GM18873 (cell line): ENCODE measurements at regions not wholly inside any gene's neighbourhood (a gene's known extent, or its start where the extent isn't known, plus 50 kb on each side); places are given as distances from the start of the nearest gene placed in this dataset.
"Not testable (repeated sequence)": the region's sequence is repeated elsewhere in the genome, so short reads cannot be mapped to it uniquely, and the experiment has no call there.

Source experiments
- ATAC-seq: cut with Tn5 transposase; IDR thresholded peaks from one replicate; pipeline ENCODE4 v1.9.1; 2021; ENCODE audit warnings: mild to moderate bottlenecking, moderate library complexity, moderate number of reproducible peaks; ENCODE audit not compliant: unreplicated experiment, low FRiP score

DNA sequence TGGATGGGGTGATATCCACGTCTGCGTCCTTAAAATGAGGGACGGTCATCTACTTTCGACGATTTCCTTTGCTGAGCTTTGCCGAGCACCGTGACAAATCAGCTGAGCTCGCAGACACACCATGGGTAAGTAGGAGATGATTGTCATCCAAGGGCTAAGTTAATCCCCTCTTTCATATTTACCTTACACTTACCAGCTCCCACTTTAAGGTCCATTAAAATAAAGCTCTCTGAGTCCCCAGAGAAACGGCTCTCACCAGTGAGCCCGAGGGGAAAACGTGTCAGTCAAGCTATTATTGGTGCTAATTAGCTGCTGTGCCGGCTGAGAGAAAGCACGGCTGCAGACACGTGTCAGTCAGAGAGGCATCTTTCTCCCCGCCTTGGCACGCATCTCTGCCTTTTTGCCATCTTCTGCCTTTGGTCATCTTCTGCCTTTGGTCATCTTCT lies 72.2 kb downstream of the CRLF2 start:
- no peak for ATAC-seq

DNA sequence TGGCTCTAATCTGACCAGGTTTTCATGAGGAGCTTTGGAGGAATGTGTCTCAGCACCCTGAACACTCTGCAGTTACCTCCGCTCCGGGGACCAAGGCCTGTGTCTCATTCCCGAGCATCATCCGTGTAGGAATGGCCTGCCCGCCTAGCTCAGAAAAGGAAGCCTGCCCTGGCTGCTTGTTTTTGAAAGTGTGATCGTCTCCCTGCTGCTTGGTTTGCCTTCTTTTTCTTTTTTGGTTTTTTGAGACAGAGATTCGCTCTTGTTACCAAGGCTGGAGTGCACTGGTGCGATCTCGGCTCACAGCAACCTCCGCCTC lies 73.3 kb downstream of the CRLF2 start:
- no peak for ATAC-seq

DNA sequence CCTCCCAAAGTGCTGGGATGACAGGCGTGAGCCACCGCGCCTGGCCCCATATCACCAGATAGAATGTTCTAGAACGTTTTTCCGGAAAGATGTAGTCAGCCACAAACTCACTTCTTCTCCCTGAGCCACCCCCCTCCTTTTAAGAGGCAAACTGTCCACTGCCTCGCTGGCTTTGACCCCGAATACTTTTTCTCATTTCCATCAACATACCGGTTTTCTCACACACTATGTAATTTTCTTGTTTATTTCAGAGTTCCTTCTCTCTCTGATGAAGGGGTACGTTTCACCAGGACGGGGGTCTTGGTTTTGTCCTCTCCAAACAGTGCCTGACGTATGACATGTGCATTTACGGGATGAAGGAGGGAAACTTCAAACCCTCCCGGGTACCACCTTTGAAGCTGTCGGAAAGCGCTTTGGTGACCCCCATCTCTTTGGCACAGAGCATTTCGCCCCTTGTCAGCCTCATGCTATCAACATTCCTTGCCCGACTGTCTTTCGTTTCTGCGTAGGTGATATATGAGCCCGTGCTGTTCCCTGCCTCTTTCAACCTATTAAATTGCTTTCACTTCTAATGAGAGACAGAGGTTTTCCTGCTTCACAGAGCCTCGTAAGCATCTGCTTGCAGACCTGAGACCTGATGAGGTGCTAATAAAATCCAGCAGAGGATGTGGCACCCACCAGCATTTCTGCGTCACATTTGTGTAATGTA lies 73.8 kb downstream of the CRLF2 start:
- no peak for ATAC-seq

DNA sequence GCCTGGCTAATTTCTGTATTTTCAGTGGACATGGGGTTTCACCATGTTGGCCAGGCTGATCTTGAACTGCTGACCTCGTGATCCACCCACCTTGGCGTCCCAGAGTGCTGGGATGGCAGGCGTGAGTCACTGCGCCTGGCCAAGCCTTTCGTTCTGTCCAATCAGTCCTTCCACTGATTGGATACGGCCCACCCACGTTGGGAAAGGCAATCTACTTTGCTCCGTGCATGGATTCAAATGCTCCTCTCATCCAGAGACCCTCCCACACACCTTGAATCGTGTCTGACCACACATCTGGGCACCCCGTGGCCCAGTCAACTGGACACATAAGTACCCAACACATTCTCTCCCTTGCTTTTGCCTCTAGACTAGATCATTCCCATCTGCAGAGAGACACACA lies 74.9 kb downstream of the CRLF2 start:
- no peak for ATAC-seq

DNA sequence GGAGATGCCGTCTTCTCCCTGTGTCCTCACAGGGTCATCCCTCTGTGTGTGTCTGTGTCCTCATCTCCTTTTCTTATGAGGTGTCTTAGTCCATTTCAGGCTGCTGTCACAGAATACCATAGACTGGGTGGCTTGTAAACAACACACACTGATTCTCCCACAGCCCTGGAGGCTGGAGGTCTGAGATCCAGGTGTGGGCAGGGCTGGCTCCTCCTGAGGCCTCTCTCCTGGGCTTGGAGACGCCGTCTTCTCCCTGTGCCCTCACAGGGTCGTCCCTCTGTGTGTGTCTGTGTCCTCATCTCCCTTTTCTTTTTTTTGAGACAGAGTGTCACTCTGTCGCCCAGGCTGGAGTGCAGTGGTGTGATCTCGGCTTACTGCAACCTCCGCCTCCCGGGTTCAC lies 75.9 kb downstream of the CRLF2 start:
- ATAC-seq, result not testable (repeated sequence)

DNA sequence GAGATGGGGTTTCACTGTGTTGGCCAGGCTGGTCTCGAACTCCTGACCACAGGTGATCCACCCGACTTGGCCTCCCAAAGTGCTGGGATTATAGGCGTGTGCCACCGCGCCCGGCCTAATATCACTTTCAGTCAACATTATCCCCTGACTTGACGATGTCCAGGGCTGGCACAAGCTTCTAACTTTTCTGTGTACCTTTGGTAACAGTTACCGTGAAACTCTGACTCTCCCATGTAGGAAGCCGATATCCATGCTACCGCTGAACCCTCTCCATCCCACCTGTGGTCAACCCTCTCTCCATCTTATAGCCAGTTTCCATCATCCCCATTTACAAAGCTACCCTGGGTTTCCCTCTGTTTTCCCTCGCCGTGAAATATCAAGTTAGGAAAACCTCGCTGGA lies 77.5 kb downstream of the CRLF2 start:
- no peak for ATAC-seq

DNA sequence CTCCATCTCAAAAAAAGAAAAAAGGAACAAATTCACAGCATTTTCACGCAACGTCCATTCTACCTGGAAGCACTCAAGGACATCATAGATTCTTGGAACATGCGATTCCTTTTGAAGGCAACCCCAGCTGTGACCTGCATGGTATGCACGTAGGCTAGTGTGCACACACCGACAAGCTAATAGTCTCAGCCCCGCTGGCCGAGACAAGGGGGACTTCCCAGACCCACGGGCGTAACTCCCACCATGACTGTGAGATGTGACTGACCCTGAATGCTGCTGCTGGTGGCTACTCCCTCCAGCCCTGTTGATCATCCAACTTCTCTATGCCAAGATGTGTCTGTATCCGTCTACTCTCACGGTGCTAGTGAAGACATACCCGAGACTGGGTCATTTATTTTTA lies 78.3 kb downstream of the CRLF2 start:
- ATAC-seq, result no peak

DNA sequence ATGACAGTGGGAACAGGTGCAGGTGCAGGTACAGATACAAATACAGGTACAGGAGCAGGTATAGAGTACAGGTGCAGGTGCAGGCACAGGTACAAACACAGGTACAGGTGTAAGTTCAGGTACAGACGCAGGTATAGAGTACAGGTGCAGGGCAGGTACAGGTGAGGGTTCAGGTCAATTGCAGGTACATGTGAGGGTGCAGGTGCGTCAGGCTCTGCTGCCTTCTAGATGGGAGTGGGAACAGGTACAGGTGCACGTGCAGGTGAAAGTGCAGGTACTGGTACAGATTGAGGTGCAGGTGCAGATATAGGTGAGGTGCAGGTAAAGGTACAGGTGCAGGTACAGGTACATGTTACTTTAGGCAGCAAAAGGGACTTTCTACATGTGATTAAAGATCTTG lies 85.7 kb downstream of the CRLF2 start:
- ATAC-seq, result no peak

DNA sequence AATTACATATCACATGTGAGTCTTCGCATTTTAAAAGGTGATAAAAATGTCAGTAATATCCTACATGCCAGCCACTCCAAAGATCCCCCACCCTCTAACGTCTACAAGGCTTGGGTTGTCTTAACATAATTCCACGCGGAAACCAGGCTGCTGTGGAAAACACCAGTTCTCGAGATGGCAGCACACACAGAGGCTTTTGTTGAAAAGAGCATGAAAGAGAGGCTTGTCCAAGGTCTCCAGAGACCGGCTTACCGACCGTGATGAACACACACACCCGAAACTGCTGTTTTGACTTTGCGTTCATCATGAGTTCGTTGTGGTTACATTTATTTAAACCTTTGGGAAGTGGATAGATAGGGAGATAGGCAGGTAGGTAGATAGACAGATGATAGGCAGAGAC lies 87.9 kb downstream of the CRLF2 start:
- no peak for ATAC-seq

DNA sequence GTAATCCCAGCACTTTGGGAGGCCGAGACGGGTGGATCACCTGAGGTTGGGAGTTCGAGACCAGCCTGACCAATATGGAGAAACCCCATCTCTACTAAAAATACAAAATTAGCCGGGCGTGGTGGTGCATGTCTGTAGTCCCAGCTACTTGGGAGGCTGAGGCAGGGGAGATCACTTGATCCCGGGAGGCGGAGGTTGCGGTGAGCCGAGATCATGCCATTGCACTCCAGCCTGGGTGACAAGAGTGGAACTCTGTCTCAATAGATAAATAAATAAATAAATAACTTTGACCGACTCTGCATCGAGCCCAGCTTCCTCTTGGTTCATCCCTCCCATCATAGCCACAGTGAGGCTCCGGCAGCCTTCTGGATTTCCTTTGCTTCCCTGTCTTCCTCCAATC lies 89.6 kb downstream of the CRLF2 start:
- ATAC-seq, result not testable (repeated sequence)

DNA sequence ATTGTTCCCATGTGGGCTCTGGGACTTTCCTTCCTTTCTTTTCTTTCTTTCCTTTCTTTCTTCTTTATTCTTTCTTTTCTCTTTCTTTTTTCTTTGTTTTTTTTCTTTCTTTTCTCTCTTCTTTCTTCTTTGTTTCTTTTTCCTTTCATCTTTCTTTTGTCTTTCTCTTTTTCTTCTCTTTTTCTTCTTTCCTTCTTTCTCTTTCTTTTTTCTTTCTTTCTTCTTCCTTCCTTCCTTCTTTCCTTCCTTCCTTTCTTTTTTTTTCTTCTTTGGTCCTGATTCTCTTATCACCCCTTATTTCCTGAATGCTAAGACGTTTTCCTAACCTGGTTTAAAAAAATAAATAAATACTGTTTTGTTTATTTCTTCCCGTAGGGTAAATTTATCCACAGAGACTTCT lies 93.2 kb downstream of the CRLF2 start:
- no peak for ATAC-seq

DNA sequence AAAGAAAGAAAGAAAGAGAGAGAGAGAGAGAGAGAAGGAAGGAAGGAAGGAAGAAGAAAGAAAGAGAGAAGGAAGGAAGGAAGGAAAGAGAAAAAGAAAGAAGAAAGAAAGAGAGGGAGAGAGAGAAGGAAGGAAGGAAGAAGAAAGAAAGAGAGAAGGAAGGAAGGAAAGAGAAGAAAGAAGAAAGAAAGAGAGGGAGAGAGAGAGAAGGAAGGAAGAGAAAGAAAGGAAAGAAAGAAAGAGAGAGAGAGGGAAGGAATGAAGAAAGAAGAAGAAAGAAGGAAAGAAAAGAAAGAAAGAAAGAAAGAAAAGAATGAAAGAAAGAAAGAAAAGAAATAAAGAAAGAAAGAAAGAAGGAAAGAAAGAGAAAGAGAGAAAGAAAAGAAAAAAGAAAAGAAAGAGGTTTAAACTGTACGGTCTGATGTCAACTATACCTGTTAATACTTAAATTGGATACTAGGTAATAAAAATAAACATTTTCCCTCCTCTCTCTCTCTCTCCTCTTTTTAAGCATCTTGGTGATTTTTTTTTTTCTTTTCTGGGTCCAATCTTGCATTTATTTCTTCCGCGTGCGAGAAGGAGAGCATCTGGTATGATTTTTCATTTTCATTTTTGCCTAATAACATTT lies 93.8 kb downstream of the CRLF2 start:
- ATAC-seq, result no peak

DNA sequence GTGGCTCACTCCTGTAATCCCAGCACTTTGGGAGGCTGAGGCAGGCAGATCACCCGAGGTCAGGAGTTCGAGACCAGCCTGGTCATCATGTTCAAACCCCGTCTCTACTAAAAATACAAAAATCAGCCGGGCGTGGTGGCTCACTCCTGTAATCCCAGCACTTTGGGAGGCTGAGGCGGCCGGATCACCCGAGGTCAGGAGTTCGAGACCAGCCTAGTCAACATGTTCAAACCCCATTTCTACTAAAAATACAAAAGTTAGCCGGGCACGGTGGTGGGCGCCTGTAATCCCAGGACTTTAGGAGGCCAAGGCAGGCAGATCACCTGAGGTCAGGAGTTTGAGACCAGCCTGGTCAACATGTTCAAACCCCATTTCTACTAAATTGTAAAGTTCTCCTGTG lies 97.0 kb downstream of the CRLF2 start:
- not testable (repeated sequence) for ATAC-seq

DNA sequence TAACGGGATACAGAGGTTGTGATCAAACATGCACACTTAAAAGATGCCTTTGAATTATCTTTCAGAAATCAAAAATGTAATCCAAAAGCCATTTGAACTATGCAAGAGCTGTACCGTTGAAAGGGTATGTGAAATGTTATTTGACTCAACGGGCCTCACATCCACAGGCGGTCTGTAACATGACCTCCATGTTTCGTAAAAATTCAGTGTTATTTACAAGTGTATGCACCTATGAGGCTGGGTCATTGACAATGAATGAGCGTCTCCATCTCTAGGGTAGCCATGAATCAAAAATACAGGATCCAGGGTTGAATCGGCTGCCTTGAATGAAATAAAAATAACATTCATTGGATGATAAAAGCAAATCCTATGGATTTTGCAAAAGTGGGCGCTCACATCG lies 100.1 kb downstream of the CRLF2 start:
- ATAC-seq, result no peak

DNA sequence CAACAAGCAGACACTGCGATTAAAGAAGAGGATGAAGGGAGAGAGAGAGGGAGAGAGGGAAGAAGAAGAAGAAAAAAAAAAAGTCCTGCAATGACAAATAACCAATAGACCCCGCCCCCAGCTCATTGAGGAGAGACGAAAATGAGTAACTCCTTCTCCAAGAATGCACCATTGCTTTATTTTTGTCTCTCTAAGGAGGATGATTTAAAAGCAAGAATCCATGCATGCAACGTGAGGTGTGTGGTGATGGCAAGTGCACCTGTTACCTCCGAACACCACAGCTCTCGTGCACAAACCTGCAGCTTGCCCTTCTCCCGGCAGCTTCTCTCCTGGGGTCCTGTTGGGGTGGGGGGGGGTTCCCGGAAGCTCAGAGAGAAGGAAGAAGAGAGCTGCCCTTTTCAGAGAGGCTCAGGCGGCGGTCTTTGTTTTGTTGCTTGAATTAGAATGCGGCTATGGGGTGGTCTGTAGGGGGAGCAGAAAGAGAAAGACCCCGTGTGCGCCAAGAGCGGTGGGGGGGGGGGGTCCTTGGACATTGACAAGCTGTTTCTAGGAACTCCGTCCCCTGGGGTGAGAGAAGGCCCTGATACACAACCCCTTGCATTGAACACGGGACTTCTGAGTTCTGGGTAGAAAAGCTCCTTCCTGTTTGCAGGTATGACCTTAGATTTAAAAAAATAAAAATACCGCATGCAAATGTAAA lies 100.7 kb downstream of the CRLF2 start:
- no peak for ATAC-seq

DNA sequence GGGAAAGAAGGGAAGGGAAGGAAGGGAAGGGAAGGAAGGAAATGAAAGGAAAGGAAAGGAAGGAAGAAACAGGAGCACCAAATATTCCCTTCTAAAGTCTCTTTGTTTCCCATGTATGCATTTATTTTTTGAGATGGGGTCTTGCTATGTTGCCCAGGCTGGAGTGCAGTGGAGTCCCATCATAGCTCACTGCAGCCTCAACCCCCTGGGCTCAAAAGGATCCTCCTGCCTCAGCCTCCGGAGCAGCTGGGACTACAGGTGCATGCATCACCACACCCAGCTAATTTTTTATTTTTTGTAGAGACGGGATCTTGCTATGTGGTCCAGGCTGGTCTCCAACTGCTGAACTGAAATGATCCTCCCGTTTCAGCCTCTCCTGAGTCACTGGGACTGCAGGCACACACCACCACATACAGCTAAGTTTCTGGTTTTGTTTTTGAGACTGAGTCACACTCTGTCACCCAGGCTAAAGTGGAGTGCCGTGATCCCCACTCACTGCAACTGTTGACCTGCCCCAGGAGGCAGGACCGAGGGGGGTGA lies 102.8 kb downstream of the CRLF2 start:
- ATAC-seq, result no peak

DNA sequence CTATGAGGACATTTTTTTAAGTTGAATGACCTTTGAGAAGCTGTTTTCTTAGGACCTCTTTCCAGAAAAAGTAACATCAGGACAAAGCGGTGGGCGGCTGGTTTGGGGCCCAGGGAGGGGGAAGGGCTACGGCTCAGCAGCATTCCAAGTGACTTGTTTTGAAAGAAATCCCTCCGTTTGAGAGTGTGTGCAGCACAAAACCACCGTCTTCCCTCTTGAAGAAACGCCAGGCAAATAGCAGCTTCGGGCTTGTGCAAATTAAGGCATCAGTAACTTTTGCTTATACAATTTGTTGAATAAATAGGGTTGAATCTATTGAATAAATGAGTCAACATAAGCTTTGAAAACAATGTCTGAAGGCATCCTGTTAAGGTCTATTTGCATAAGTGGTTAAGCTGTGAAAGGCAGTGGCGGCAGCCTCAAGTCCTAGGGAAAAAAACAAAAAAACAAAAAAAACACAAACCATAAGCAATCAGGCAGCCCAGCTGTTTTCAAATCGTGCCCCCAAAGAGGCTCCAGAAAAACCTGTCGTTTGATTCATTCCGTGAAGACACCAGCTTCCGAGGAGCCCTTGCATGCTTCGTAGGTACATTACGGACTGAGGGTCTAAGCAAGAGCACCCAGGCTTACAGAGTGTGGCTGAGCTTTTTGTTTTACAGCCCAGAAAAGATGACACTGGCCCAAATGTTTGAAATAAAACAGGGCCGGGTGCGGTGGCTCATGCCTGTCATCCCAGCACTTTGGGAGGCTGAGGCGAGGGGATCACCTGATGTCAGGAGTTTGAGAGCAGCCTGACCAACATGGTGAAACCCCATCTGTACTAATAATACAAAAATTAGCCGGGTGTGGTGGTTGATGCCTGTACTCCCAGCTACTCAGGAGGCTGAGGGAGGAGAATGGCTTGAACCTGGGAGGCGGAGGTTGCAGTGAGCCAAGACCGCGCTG lies 103.7 kb downstream of the CRLF2 start:
- ATAC-seq, result no peak

DNA sequence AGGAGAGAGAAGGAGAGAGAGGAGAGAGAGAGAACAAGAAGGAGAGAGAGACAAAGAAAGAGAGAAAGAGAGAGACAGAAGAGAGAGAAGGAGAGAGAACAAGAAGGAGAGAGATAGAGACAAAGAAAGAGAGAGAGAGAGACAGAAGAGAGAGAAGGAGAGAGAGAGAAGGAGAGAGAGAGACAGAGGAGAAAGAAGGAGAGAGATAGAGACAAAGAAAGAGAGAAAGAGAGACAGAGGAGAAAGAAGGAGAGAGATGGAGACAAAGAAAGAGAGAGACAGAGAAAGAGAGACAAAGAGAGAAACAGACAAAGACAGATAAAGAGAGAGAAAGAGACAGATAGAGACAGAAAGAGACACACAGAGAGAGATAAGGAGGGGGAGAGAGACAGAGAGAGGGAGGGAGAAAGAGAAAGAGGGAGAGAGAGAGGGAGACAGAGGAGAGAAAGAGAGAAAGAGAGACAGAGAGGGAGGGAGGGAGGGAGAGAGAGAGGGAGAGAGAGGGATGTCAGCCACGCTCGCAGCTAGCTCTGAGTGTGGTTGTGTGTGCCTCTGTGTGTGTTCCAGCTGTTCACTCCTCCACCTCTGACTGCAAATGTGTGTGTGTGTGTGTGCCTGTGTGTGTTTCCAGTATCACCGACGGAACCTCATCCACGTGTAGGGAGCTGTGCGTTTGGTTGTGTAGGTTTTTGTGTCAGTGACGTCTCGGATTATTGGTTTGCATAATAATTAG lies 105.8 kb downstream of the CRLF2 start:
- ATAC-seq, result no peak

DNA sequence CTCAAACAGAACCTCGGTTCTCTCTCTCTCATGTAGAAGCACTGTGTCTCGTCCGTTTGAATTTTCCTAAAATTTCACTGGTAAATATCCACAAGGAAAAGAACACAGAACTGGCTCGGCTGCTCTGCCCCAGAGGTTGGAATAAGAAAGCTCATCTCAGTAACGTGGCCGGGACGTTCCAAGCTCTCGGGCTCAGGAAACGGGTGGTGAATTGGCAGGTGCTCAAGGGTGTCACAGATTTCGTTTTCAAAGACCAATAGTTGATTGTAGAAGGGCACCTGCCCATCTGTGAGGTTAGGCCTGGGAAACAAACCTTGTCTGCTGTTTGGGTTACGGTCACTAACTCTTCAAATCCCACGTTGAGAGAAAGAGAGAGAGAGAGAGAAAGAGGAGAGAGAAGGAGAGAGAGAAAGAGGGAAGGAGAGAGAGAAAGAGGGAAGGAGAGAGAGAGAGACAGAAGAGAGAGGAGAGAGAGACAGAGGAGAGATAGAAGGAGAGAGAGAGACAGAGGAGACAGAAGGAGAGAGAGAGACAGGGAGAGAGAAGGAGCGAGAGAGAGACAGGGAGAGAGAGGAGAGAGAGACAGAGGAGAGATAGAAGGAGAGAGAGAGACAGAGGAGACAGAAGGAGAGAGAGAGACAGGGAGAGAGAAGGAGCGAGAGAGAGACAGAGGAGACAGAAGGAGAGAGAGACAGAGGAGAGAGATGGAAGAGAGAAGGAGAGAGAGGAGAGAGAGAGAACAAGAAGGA lies 106.6 kb downstream of the CRLF2 start:
- no peak for ATAC-seq
